CD4-positive, alpha-beta T cell (primary cell): ENCODE measurements at regions not wholly inside any gene's neighbourhood (a gene's known extent, or its start where the extent isn't known, plus 50 kb on each side); places are given as distances from the start of the nearest gene placed in this dataset.

Experiments used
- ATAC-seq: fragments of 200-7000 bp; cut with Tn5 transposase; one replicate; pipeline ENCODE4 v1.10.0; 2022; ENCODE audit warnings: mild to moderate bottlenecking; ENCODE audit not compliant: poor library complexity
- CTCF ChIA-PET: fragments of 350-600 bp; sonication (Branson Sonifier 250); formaldehyde crosslinking; loops from one replicate; lab custom pipeline; 2021; ENCODE audit warnings: antibody characterized with exemption, inconsistent platforms; lab: Charles Lee
- POLR2A ChIA-PET: fragments of 350-600 bp; sonication (Branson Sonifier 250); formaldehyde crosslinking; loops from one replicate; lab custom pipeline; 2021; ENCODE audit warnings: antibody characterized with exemption, inconsistent platforms; lab: Charles Lee
- DNase-seq, 14 experiments: peaks; one replicate each; pipeline ENCODE4 v3.0.0-alpha.2; 2013 to 2020; ENCODE audit warnings: mixed read lengths in 2 of 14
- H3K27ac ChIP-seq, 2 donors: one replicate each; pipeline versions ENCODE4 v1.5.1 to v1.7.0; 2013; ENCODE audit warnings: low read length in 2 of 2, low read depth in 1 of 2, mild to moderate bottlenecking in 1 of 2
- H3K27me3 ChIP-seq, 2 experiments: 1 replicate in 1 of 2; 2 replicates in 1 of 2; pipeline versions ENCODE4 v1.6.1 to v1.7.0; 2013; ENCODE audit warnings: low read length in 2 of 2, control low read depth in 1 of 2, mild to moderate bottlenecking in 1 of 2, moderate library complexity in 1 of 2; ENCODE audit not compliant: insufficient read depth in 2 of 2, control insufficient read depth in 1 of 2
- H3K36me3 ChIP-seq: one replicate; pipeline ENCODE4 v1.6.1; 2013; ENCODE audit warnings: low read length, control low read depth; ENCODE audit not compliant: insufficient read depth
- H3K4me1 ChIP-seq: one replicate; pipeline ENCODE4 v1.6.1; 2013; ENCODE audit warnings: low read length, control low read depth; ENCODE audit not compliant: insufficient read depth
- H3K4me3 ChIP-seq: one replicate; pipeline ENCODE4 v1.5.1; 2013; ENCODE audit warnings: mild to moderate bottlenecking, low read length, moderate library complexity
- H3K9me3 ChIP-seq, 2 experiments: 1 replicate in 1 of 2; 2 replicates in 1 of 2; pipeline versions ENCODE4 v1.6.1 to v1.7.0; 2013; ENCODE audit warnings: low read length in 2 of 2, mild to moderate bottlenecking in 2 of 2, control low read depth in 1 of 2, moderate library complexity in 1 of 2; ENCODE audit not compliant: control insufficient read depth in 1 of 2, insufficient read depth in 1 of 2
- H3K27ac Mint-ChIP-seq: one replicate; pipeline ENCODE4 v1.8.0; 2020; ENCODE audit warnings: mixed read lengths
- H3K27me3 Mint-ChIP-seq: one replicate; pipeline ENCODE4 v1.8.0; 2021; ENCODE audit warnings: mixed read lengths
- H3K36me3 Mint-ChIP-seq: one replicate; pipeline ENCODE4 v1.8.0; 2021; ENCODE audit warnings: low read depth, mixed read lengths
- H3K4me1 Mint-ChIP-seq: one replicate; pipeline ENCODE4 v1.8.0; 2021; ENCODE audit warnings: low read depth, mixed read lengths
- H3K4me3 Mint-ChIP-seq: one replicate; pipeline ENCODE4 v1.8.0; 2020; ENCODE audit warnings: mild to moderate bottlenecking, mixed read lengths
- H3K9me3 Mint-ChIP-seq: one replicate; pipeline ENCODE4 v1.8.0; 2020; ENCODE audit warnings: mixed read lengths
- intact Hi-C, 2 experiments: fragments of 100-400 bp; cut with DNase I in 1 of 2; cut with micrococcal nuclease in 1 of 2; formaldehyde crosslinking; loops; one replicate each; pipeline versions ENCODE4 v1.15.1 to v1.9.0; 2023 to 2025; cut with DNase I, micrococcal nuclease
- TF ChIP-seq, protein P1 (sequence below): fragments of 200-600 bp; IDR thresholded peaks from one replicate; pipeline ENCODE4 v1.8.0; 2022; ENCODE audit warnings: antibody characterized with exemption, mild to moderate bottlenecking

DNA sequence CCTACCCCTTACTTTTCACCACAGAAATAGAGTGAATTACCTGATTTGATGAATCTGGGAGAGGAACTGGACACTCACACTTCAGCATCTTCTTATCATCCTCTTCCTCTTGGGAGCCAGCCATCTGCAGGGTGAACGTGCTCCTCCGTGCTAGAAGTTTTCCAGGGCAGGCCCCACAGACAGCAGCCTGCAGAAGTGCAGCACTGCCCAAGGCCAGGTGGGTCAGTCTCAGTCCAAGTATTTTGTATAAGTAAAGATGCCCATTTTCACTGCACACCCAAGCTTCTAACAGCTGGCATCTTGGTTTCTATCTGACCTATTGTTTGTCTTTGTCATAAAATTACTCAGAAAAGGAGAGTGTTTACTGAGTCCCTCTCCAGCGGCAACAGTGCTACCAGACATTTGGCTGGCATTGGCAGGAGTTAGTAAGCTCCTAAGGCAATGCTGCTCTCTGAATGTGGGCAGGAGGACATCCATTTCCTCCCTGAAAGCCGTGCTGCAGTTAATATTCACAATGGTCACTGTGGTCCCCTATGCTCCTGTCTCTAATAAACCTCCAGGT, 222.6 kb upstream of the CTAGE1 start:
- POLR2A ChIA-PET, result no interaction called here

DNA sequence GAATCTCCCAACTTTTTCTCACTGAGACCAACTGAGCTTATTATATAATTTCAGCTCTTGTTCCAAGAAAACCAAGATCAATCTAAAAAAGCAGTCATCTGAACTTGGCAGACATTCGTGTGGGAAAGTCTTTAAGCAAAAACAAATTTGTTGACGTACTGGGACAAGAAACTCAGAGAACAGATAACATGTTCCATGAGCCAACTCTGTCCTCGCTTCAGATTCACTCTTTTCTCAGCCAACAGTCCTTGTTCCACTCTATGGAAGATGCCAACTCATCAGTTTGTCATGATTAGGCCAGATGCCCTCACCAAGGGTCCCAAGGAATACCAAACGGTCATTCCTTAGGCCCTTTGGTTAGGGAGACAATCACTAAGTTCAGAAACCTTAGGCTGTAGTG, 224.2 kb upstream of the CTAGE1 start:
- Mint-ChIP-seq H3K4me3 (no peak overlapping the region), H3K27me3 (peaks cover 4% of the 10 kb centered on the region), H3K4me1 (no peaks in the 10 kb centered on the region), H3K27ac (no peak overlapping the region), H3K9me3 (peaks cover 16% of the 10 kb centered on the region), H3K36me3 (no peaks in the 10 kb centered on the region)
- peaks cover 0 to 12% of the 10 kb centered on the region in 2 experiments for H3K9me3 ChIP-seq
- no peak overlapping the region for H3K27ac ChIP-seq
- TF ChIP-seq, protein P1, sequence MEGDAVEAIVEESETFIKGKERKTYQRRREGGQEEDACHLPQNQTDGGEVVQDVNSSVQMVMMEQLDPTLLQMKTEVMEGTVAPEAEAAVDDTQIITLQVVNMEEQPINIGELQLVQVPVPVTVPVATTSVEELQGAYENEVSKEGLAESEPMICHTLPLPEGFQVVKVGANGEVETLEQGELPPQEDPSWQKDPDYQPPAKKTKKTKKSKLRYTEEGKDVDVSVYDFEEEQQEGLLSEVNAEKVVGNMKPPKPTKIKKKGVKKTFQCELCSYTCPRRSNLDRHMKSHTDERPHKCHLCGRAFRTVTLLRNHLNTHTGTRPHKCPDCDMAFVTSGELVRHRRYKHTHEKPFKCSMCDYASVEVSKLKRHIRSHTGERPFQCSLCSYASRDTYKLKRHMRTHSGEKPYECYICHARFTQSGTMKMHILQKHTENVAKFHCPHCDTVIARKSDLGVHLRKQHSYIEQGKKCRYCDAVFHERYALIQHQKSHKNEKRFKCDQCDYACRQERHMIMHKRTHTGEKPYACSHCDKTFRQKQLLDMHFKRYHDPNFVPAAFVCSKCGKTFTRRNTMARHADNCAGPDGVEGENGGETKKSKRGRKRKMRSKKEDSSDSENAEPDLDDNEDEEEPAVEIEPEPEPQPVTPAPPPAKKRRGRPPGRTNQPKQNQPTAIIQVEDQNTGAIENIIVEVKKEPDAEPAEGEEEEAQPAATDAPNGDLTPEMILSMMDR, result no peak
- H3K27me3 ChIP-seq, result peaks cover 0 to 3% of the 10 kb centered on the region in 2 experiments
- no peak for DNase-seq
- CTCF ChIA-PET, result no interaction called here
- intact Hi-C loops, result no loop called here
- H3K36me3 ChIP-seq, result no peaks in the 10 kb centered on the region
- H3K4me3 ChIP-seq, result no peak overlapping the region
- POLR2A ChIA-PET, result no interaction called here
- ATAC-seq, result no peak
- H3K4me1 ChIP-seq, result no peaks in the 10 kb centered on the region

More for the DNA sequence above, 222.6 kb upstream of the CTAGE1 start:
- ATAC-seq, result no peak
- Mint-ChIP-seq H3K4me3 (no peak overlapping the region), H3K9me3 (peaks cover 20% of the 10 kb centered on the region), H3K27me3 (peaks cover 4% of the 10 kb centered on the region), H3K4me1 (no peaks in the 10 kb centered on the region), H3K27ac (no peak overlapping the region), H3K36me3 (no peaks in the 10 kb centered on the region)
- TF ChIP-seq, protein P1, result no peak
- intact Hi-C loops, result no loop called here
- Histone ChIP-seq H3K4me1 (no peaks in the 10 kb centered on the region), H3K27me3 (peaks cover 0 to 3% of the 10 kb centered on the region in 2 experiments), H3K27ac (no peak overlapping the region), H3K36me3 (no peaks in the 10 kb centered on the region), H3K4me3 (no peak overlapping the region), H3K9me3 (peaks cover 0 to 8% of the 10 kb centered on the region in 2 experiments)
- no peak for DNase-seq
- CTCF ChIA-PET, result no interaction called here

DNA sequence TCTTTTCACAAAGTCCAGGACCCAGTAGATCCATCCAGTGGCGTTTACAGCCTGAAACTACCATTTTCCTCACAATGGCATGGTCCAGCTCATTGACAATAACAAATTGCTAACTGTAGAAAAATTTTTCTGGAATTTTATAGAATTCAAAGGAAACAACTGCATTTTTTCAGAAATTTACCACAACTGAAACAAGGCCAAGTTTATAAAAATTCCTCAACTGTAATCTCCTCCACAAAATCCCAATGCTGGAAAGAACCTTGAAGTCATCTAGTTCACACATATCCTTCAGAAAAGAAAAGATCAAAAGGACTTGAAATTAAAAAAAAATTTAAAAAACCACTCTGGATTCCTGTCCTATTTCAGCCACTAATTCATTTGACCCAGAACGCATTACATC, 226.0 kb upstream of the CTAGE1 start:
- Mint-ChIP-seq H3K36me3 (no peaks in the 10 kb centered on the region), H3K4me1 (no peaks in the 10 kb centered on the region), H3K27me3 (no peaks in the 10 kb centered on the region), H3K27ac (no peak overlapping the region), H3K4me3 (no peak overlapping the region), H3K9me3 (peaks cover 9% of the 10 kb centered on the region)
- ATAC-seq, result no peak
- peaks cover 0 to 3% of the 10 kb centered on the region in 2 experiments for H3K27me3 ChIP-seq
- intact Hi-C loops, result no loop called here
- ChIA-PET POLR2A (no interaction called here), CTCF (no interaction called here)
- TF ChIP-seq, protein P1, result no peak
- no peak overlapping the region for H3K27ac ChIP-seq
- H3K4me3 ChIP-seq, result no peak overlapping the region
- no peaks in the 10 kb centered on the region for H3K36me3 ChIP-seq
- no peaks in the 10 kb centered on the region for H3K4me1 ChIP-seq
- H3K9me3 ChIP-seq, result peaks cover 0 to 12% of the 10 kb centered on the region in 2 experiments
- DNase-seq, result no peak
